Fibroblast of skin of scalp (primary cell): ENCODE measurements at regions not wholly inside any gene's neighbourhood (a gene's known extent, or its start where the extent isn't known, plus 50 kb on each side); places are given as distances from the start of the nearest gene placed in this dataset.

ENCODE experiments used
- DNase-seq: peaks from one replicate; pipeline ENCODE4 v3.0.0-alpha.2; 2013

GRCh38 chr12:3988519-3989217 is 115.5 kb upstream of the PARP11 start:
- DNase-seq, result peak; percentile 31

DNA sequence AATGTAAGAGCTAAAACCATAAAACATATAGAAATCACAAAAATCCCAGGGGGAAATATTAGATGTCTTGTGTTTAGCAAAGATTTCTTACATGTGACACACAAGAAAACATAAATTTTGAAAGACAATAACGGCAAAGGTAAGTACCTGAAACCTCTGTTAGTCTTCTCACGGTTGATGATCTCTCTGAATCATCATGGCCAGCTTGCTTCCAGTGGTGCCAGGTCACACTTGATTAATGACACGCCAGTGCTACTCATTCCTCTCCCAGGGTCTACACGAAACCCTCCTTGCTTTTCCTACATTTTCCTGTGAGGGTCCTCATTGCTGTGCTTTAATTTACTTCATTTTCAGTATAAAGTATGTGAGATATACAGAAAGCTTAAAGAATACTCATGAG is 114.4 kb upstream of the PARP11 start:
- DNase-seq, result no peak

GRCh38 chr12:3980504-3981272 is 107.5 kb upstream of the PARP11 start:
- no peak for DNase-seq

GRCh38 chr12:3977621-3978020 is 104.4 kb upstream of the PARP11 start:
- no peak for DNase-seq

DNA sequence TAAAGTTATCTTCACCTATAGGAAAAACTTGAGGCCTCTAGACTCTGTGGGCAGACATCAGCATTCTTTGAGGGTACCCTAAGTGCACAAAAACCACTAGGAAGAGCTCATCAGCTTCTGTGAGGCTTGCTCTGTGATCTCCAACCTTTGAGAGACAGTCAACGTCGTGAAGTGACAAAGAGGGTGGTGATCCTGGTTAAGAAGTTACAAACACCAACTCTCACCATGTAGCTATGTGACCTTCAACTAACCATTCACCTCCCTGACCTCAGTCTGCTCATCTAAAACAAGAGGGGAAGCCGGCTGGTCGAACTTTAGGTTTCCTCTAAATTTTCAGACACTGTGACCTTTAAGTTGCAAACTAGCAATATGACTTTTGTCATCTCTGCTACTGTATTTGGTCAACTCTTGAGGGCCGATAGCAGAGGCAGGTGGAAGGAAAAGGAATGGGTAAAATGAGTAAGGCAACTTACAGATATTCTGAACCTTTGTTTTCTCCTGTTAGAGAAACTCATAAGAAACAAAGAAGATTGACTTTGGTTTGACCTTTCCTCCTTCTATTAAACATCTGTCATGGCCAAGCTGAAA is 103.2 kb upstream of the PARP11 start:
- no peak for DNase-seq

DNA sequence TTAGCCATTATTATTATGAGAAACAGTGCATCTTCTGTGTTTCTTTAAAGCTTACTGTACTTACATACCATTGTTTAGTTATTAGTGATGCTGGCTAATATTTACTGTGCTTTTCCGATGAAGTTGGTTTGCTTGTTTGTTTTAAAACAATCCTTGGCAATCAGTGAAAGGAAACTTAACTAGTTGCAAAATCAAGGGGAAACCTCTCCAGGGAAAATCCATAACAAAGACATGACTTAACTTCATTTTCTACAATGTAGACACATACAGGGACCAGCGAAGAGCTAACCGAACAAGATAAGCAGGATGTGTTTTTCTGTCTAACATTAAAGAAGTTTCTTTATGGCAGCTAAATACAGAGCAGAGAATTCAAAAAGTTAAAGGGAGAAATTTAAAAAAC is 102.5 kb upstream of the PARP11 start:
- no peak for DNase-seq

DNA sequence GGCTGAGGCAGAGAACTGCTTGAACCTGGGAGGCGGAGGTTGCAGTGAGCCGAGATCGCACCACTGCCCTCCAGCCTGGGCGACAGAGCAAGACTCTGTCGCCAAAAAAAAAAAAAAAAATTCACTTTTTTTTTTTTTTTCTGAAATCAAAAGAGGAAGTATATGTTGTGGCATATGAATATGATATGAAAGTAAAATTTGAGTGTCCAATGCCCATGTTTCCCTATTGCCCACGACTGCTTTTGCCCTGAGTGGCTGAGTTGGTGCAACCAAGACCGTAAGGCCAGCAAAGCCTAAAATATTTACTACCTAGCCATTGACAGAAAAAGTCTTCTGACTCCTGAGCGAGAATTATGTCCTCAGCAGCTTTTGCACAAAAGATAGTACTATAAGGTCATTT is 101.7 kb upstream of the PARP11 start:
- DNase-seq, result no peak

DNA sequence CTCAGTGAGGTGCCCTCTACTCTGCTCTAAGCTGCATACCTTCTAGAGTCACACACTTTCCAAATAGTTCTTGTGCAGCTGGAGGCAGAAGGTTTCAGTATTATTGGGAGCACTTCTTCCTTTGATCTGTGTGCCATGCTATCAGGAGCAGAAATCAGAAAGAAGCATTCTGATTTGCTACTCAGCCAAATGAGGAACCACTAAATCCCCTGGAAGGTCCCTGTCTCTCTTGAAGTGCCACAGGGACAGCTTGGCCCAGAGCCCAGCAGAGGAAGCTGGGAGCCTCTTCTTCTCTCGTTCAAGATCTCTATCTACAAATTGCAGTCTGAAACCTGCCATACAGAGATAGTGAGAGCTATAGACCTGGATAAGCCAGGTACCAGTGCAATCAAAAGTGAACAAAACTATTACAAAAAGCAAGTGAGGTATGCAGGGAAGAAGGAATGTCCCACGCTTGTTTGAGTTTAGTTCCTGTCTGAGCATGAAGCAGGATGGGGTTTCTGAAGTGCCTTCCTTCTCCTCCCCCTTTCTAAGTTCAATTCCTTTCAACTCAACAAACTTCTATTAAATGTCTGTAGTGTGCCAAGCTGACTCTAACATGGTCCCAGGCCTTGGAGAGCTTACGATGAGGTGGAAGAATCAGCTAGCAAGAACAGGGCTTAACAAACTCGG is 100.9 kb upstream of the PARP11 start:
- DNase-seq, result no peak

DNA sequence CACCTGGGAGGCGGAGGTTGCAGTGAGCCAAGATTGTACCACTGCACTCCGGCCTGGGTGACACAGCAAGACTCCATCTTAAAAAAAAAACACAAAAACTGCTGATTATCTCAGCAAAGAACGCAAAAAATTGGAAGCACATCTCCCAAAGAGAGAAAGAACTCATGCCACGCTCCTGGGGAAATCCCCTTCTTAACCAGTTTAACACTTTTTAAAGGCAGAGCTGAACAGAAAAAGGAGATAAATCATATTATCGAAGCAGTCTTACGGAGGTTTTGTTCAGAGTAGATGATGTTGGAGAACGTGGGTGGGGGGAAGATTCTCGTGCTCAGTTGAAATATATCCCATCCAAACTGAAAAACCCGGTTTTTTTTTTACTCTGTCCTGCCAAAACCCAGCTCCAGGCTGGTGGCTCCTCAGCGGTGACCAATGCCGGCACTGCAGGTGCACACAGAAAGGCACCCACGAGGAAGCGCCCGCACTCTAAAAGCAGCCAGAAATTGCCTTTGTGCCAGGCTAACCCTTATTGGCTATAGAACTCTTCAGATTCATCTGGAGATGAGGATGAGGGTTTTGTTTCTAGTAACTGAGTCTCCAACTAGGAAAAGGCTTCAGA is 100.2 kb upstream of the PARP11 start:
- no peak for DNase-seq

- no peak for DNase-seq
These were observed 99.4 kb upstream of the PARP11 start for GRCh38 chr12:3972576-3972975.

DNA sequence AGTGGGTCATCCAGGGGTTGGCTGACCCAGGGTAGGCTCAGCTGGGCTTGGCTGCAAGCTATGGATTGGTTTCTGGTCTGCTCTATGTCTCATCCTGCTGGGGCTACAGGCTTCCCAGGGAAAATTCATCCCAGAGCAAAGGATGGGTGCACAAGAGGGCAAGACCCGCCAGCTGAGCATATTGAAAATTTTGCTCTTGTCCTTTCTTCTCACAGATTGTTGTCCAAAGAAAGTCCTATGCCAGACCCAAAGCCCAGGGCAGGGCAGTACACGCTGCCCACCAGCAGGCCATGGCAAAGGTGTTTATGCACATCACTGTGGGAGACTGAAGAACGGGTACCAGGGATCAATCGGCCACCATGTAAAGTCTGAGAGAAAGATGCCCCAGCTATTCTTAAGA is 95.3 kb upstream of the PARP11 start:
- DNase-seq, result no peak

GRCh38 chr12:3967556-3968160 is 94.5 kb upstream of the PARP11 start:
- no peak for DNase-seq

DNA sequence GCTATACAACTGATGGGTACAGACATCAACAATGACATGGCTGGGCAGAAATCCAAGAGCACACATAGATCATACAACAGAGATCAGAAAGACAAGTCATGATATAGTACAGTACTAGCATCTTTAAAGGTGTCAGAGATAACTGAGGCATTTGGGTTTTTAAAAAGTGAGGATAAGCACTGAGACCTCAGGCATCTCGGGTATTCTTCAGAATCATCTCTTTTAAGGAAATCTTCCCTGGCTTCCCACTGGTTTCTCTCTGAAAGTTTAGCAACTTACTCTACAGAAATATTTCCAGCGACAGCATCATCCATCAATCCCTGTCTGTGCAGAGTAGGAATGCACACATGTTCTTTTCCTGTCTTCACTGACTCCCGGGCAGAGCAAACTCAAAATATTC is 93.2 kb upstream of the PARP11 start:
- DNase-seq, result no peak

GRCh38 chr12:3965046-3965445 is 91.8 kb upstream of the PARP11 start:
- no peak for DNase-seq

DNA sequence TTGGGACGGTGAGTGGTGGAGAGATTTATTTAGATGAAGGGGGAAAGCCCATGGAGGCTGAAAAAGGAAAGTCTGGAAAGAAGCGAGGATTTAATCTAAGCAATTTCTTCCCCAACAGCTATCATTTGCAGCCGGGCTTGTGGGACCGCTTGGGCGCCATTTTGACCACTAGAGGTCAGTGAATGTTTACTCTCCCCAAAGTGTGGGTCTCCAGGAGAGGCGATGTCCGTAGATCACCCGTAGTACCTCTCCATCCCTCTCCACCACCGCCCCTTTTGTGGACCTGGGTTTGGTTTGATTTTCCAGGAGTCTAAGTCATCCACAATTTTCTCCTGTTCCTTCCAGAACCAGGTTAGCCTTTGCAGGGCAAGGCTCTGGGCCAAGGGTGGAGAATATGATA is 91.2 kb upstream of the PARP11 start:
- DNase-seq, result no peak

GRCh38 chr12:3962631-3963483 is 89.7 kb upstream of the PARP11 start:
- DNase-seq, result no peak

GRCh38 chr12:3961591-3961990 is 88.4 kb upstream of the PARP11 start:
- DNase-seq, result no peak

- no peak for DNase-seq
These were observed 86.8 kb upstream of the PARP11 start for GRCh38 chr12:3959799-3960560.

DNA sequence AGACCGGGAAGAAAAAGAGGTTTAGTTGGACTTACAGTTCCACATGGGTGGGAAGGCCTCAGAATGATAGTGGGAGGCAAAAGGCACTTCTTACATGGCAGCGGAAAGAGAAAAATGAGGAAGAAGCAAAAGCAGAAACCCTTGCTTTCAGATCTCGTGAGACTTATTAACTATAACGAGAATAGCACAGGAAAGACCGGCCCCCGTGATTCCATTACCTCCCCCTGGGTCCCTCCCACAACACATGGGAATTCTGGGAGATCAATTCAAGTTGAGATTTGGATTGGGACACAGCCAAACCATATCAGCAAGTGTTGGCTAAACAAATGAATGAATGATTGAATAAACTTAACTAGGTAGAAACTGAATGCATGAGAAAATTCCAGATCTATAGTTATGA is 85.3 kb upstream of the PARP11 start:
- DNase-seq, result no peak

- DNase-seq, result no peak
These were observed 78.4 kb upstream of the PARP11 start for GRCh38 chr12:3951380-3952135.
